Stimulated activated CD4-positive, alpha-beta T cell treated with anti-CD3 and anti-CD28 coated beads, Interleukin-12 subunit alpha, Interleukin-12 subunit beta, amount 100 ng/mL, for 24 hours (primary cell): ENCODE measurements at regions not wholly inside any gene's neighbourhood (a gene's known extent, or its start where the extent isn't known, plus 50 kb on each side); places are given as distances from the start of the nearest gene placed in this dataset.
"Not testable (repeated sequence)": the region's sequence is repeated elsewhere in the genome, so short reads cannot be mapped to it uniquely, and the experiment has no call there.

Source experiments
- DNase-seq, 2 experiments: peaks; one replicate each; pipeline ENCODE4 v3.0.0-alpha.2; 2020; ENCODE audit warnings: low read depth in 2 of 2

DNA sequence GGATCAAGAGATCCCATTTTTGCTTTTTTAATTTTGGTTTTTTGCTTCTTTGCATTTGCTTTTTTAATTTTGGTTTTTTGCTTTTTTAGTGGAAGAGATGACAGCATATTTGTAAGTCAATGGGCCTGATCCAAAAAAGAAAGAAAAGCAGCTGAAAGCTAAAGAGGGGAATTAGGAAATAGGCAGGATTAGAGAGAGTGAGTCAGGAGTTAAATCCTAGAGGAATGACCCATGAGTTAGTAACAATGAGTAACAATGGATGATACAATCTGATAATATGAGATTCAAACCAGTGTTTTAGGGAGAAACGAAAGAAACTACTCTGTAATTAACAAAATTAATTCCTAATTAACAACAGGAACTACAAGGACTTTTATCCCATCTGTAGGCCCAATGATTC lies 111.2 kb upstream of the SGCG start:
- no peak for DNase-seq

GRCh38 chr13:23074075-23074828 lies 106.5 kb upstream of the SGCG start:
- DNase-seq = no peak

DNA sequence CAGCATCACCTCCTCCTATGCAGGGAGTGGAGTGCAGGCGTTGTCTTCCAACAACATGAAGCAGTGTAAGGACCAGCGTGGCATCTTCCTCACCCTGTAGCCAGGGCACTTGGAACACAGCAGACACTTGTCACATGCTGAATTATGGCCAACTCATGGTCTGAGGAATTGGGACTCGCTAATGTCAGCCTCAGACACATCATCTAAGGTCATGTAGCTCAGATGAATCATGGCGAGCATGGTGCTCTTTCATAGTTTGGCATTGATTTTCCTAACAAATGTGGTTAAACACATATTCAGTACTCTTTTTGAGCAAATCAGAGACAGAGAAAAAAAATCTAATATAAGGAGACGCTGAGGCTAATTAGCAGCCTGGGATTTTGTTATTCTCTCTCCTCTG lies 99.6 kb upstream of the SGCG start:
- DNase-seq = no peak

DNA sequence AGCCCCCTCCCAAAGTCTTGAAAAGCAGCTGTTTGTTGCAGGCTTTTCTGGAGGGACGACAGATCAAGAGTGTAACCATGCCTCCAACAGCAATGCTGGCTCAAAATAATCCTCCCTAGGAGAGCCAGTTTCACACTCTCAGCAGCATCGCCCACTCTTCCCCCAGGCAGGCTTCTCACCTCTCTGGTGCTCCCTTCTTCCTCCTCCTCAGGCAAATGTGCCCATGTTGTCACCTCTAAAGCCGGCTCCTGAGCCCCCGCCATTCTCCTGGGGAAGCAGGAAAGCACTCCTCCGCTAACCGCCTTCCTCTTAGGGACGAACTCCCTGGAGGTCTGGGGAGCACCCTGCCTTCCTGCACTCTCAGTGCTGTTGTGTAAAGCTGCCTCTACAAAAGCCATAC lies 98.9 kb upstream of the SGCG start:
- no peak for DNase-seq

- DNase-seq = no peak
Observed at GRCh38 chr13:23086968-23087623, 93.7 kb upstream of the SGCG start.

- peak in 1 of 2 experiments; percentile 4 for DNase-seq
Observed at GRCh38 chr13:23087880-23088279, 92.9 kb upstream of the SGCG start.

- no peak for DNase-seq
Observed at GRCh38 chr13:23098161-23098907, 82.4 kb upstream of the SGCG start.

- DNase-seq = no peak
Observed at GRCh38 chr13:23105051-23105450, 75.7 kb upstream of the SGCG start.

GRCh38 chr13:23107665-23108064 lies 73.1 kb upstream of the SGCG start:
- no peak for DNase-seq

- DNase-seq = no peak
Observed at GRCh38 chr13:23119131-23119530, 61.6 kb upstream of the SGCG start.

- not testable (repeated sequence) for DNase-seq
Observed at GRCh38 chr13:23127540-23127939, 53.2 kb upstream of the SGCG start.

DNA sequence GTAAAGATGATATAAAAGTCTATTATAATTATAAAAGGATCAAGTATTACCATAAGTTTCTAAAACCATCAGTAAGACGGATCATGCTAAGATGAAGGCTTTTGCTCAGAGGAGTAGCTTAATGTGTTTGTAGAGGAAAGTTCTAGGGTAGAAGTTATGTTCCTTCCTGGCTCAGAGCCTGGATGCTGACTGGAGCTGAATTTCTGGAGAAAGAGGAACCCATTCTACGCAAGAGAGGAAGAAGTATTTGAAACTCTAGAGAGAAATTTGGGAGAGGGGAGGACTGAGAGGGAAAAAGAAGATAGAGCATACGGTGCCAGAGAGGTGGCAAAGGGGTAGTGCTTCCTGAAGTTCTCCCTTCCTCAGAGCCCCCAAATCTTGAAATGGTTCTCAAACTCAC lies 51.4 kb upstream of the SGCG start:
- DNase-seq = no peak
